ENCODE measurements at regions not wholly inside any gene's neighbourhood (a gene's known extent, or its start where the extent isn't known, plus 50 kb on each side); places are given as distances from the start of the nearest gene placed in this dataset.

- no peak for TF ChIP-seq EZH2phosphoT487 (IDR thresholded peaks at IDR 0.05; ENCODE audit: borderline replicate concordance, low read length)
- no peak for TF ChIP-seq EZH2 (IDR thresholded peaks at IDR 0.05; ENCODE audit: low read length, unreplicated experiment)
- no peak for TF ChIP-seq CTCF (conservative IDR thresholded peaks at IDR 0.05; ENCODE audit: low read depth, low read length)
- intact Hi-C loops (cut with micrococcal nuclease), result no loop called here
- Histone ChIP-seq H3K4me1 (ENCODE audit: insufficient read depth, low read length) (peaks cover 3% of the 10 kb centered on the region), H3K36me3 (ENCODE audit: low read depth, low read length) (no peaks in the 10 kb centered on the region), H3K27me3 (ENCODE audit: low read length) (no peaks in the 10 kb centered on the region), H3K4me2 (ENCODE audit: low read length) (no peak overlapping the region), H2AFZ (ENCODE audit: low read length) (no peak overlapping the region), H4K20me1 (ENCODE audit: low read length) (no peaks in the 10 kb centered on the region), H3K27ac (ENCODE audit: low read length) (no peak overlapping the region), H3K9ac (ENCODE audit: low read length) (no peak overlapping the region), H3K9me3 (ENCODE audit: low read length) (no peaks in the 10 kb centered on the region), H3F3A (ENCODE audit: low read length, unreplicated experiment) (no peaks in the 10 kb centered on the region), H3K79me2 (ENCODE audit: low read length) (no peaks in the 10 kb centered on the region), H3K9me2 (replicated peaks; ENCODE audit: low read length) (no peaks in the 10 kb centered on the region), H3K4me3 (ENCODE audit: low read length) (no peak overlapping the region)
- ChIA-PET CTCF (no interaction called here), POLR2A (ENCODE audit: unreplicated experiment) (no interaction called here)
- ATAC-seq (no peak), DNase-seq (no peak)
- no TSS peak for BruUV-seq (replicated peaks)
These were observed 390.6 kb upstream of the SEMA6D start for GRCh38 chr15:47326410-47327333.

- Histone ChIP-seq H3K79me2 (ENCODE audit: low read length) (no peaks in the 10 kb centered on the region), H3K9me3 (ENCODE audit: low read length) (no peaks in the 10 kb centered on the region), H3K27me3 (ENCODE audit: low read length) (no peaks in the 10 kb centered on the region), H3K4me2 (ENCODE audit: low read length) (0 out of 2 replicates have a peak overlapping the region, but pooled peaks have one; percentile 10), H3K27ac (ENCODE audit: low read length) (no peak overlapping the region), H3K9me2 (replicated peaks; ENCODE audit: low read length) (no peaks in the 10 kb centered on the region), H3K4me3 (ENCODE audit: low read length) (no peak overlapping the region), H3K9ac (ENCODE audit: low read length) (no peak overlapping the region), H4K20me1 (ENCODE audit: low read length) (no peaks in the 10 kb centered on the region), H3K36me3 (ENCODE audit: low read depth, low read length) (no peaks in the 10 kb centered on the region), H3K4me1 (ENCODE audit: insufficient read depth, low read length) (peaks cover 9% of the 10 kb centered on the region), H2AFZ (ENCODE audit: low read length) (no peak overlapping the region), H3F3A (ENCODE audit: low read length, unreplicated experiment) (no peaks in the 10 kb centered on the region)
- ATAC-seq (peak; percentile 69), DNase-seq (peak; percentile 48)
- ChIA-PET CTCF (no interaction called here), POLR2A (ENCODE audit: unreplicated experiment) (no interaction called here)
- no peak for TF ChIP-seq CTCF (conservative IDR thresholded peaks at IDR 0.05; ENCODE audit: low read depth, low read length)
- no peak for TF ChIP-seq EZH2 (IDR thresholded peaks at IDR 0.05; ENCODE audit: low read length, unreplicated experiment)
- no peak for TF ChIP-seq EZH2phosphoT487 (IDR thresholded peaks at IDR 0.05; ENCODE audit: borderline replicate concordance, low read length)
- intact Hi-C loops (cut with micrococcal nuclease), result no loop called here
- BruUV-seq (replicated peaks), result no TSS peak
These were observed 385.4 kb upstream of the SEMA6D start for GRCh38 chr15:47331829-47332393.

GRCh38 chr15:47332481-47332880 is 384.8 kb upstream of the SEMA6D start:
- BruUV-seq (replicated peaks), result no TSS peak
- H4K20me1 ChIP-seq (ENCODE audit: low read length), result no peaks in the 10 kb centered on the region
- no peaks in the 10 kb centered on the region for H3K27me3 ChIP-seq (ENCODE audit: low read length)
- no peaks in the 10 kb centered on the region for H3K9me3 ChIP-seq (ENCODE audit: low read length)
- no peaks in the 10 kb centered on the region for H3F3A ChIP-seq (ENCODE audit: low read length, unreplicated experiment)
- H3K4me2 ChIP-seq (ENCODE audit: low read length), result no peak overlapping the region
- H3K4me1 ChIP-seq (ENCODE audit: insufficient read depth, low read length), result peaks cover 9% of the 10 kb centered on the region
- no peak overlapping the region for H2AFZ ChIP-seq (ENCODE audit: low read length)
- POLR2A ChIA-PET (ENCODE audit: unreplicated experiment), result no interaction called here
- intact Hi-C loops (cut with micrococcal nuclease), result no loop called here
- H3K79me2 ChIP-seq (ENCODE audit: low read length), result no peaks in the 10 kb centered on the region
- ATAC-seq (no peak), DNase-seq (no peak)
- H3K4me3 ChIP-seq (ENCODE audit: low read length), result no peak overlapping the region
- H3K36me3 ChIP-seq (ENCODE audit: low read depth, low read length), result no peaks in the 10 kb centered on the region
- H3K9ac ChIP-seq (ENCODE audit: low read length), result no peak overlapping the region
- no peak for TF ChIP-seq EZH2 (IDR thresholded peaks at IDR 0.05; ENCODE audit: low read length, unreplicated experiment)
- TF ChIP-seq EZH2phosphoT487 (IDR thresholded peaks at IDR 0.05; ENCODE audit: borderline replicate concordance, low read length), result no peak
- no peak for TF ChIP-seq CTCF (conservative IDR thresholded peaks at IDR 0.05; ENCODE audit: low read depth, low read length)
- no peak overlapping the region for H3K27ac ChIP-seq (ENCODE audit: low read length)
- H3K9me2 ChIP-seq (replicated peaks; ENCODE audit: low read length), result no peaks in the 10 kb centered on the region
- CTCF ChIA-PET, result no interaction called here

Data from PC-3 (cell line).